HG03159 (cell line): ENCODE measurements at regions not wholly inside any gene's neighbourhood (a gene's known extent, or its start where the extent isn't known, plus 50 kb on each side); places are given as distances from the start of the nearest gene placed in this dataset.
"Not testable (repeated sequence)": the region's sequence is repeated elsewhere in the genome, so short reads cannot be mapped to it uniquely, and the experiment has no call there.

Source experiments
- ATAC-seq: cut with Tn5 transposase; IDR thresholded peaks from one replicate; pipeline ENCODE4 v1.9.1; 2021; ENCODE audit warnings: mild to moderate bottlenecking, moderate library complexity; ENCODE audit not compliant: unreplicated experiment

DNA sequence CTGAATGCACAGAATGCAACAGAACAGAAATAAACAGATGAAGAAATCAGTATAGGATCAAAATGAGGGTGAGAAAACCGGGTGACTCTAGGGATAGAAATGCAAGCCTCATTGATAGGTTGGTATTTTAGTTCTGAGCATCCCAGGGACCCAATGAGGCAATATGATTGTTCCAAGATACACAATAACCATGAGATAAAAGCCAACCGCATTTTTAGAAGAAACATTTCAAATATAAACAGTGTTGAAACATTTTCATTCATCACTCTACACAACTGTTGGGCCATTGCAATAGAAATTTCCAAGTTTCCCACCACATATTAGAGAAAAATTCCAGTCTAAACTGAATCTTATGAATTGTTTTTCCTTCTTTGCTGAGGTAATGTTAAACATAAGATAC lies 452.3 kb upstream of the PTGER4 start:
- no peak for ATAC-seq

DNA sequence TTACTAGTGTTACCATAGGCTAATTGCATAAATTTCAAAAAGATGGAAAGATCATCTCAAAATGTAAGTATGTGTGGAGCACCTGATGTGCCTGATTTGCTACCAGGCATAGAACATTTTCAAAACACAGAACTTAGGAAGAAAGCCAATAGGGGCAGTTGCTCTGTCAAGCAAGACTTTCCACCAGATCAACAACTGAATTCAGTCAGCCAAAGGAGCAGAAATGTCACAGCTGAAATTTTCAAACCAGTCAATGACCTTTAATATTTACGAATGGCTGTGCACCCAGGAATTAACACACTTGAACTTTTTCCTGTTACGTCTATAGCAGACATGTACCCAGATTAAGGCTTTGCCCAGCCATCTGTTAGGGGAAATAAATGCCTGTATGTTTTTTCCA lies 452.8 kb upstream of the PTGER4 start:
- ATAC-seq, result no peak

DNA sequence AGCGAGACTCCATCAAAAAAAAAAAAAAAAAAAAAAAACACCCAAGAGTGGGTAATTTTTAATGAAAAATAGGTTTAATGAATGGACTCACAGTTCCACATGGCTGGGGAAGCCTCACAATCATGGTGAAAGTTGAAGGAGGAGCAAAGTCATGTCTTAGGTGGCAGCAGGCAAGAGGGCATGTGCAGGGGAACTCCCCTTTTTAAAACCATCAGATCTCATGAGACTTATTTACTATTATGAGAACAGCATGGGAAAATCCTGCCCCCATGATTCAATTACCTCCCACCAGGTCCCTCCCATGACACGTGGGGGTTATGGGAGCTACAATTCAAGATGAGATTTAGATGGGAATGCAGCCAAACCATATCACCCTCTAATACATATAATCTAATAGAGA lies 454.6 kb upstream of the PTGER4 start:
- ATAC-seq, result not testable (repeated sequence)

DNA sequence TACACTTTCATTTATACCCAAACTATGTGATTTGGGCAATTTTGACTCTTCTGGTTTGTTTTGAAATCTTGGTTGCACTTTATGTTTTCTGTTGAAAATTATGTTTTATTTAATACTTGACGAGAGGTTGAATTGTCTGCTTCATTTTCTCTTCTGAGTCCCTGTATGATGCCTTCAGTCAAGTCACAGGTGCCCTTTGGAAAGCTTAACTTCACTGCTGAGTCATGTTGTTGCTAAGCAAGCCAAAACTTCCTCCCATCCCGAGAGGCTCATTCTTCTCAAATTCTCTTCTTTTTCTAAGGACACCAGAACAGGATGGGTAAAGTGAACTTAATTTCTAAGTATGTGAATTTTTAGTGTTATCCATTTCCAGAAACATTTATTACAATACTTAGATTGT lies 455.3 kb upstream of the PTGER4 start:
- peak; percentile 11 for ATAC-seq

DNA sequence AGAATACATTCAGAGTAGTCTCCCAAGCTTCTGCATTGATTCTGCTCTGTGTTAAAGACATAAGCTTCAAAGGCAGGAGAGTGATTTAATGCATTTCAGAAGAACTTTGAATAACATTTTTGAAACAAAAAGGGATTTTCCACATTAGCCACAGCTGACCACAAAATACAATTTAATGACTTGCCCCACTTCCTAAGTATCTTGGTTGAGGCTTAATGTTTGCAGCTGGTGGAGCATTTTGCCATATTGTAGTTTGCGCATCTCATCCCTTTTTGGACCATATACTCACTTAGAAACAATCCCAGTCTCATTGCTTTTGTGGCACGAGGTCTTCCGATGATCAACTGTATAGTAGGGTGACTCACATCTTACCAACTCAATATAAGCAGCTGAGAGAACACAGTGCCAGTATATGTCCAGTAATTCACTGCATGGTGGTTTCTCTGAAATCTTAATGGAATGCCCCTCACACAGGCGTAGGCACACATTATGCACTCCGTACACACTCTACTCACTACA lies 455.8 kb upstream of the PTGER4 start:
- ATAC-seq, result peak; percentile 72

DNA sequence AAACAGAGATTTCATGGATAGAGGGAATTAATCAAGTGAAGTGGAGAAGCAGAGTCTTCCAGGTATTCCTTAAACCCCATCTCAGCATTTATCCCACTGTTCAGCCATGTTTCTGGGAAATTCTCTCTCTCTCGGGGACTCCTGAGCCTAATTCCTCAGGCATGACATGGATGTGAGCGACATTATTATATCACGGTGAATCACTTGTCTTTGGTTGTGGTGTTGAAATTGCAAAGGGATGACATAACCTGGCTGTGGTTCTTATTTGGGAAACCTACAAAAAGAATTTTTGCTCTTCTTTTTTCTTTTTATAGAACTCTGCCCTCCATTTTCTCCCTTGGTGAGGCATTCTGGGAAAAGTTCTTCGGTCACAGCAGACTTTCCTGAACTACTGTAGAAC lies 457.9 kb upstream of the PTGER4 start:
- ATAC-seq, result no peak

DNA sequence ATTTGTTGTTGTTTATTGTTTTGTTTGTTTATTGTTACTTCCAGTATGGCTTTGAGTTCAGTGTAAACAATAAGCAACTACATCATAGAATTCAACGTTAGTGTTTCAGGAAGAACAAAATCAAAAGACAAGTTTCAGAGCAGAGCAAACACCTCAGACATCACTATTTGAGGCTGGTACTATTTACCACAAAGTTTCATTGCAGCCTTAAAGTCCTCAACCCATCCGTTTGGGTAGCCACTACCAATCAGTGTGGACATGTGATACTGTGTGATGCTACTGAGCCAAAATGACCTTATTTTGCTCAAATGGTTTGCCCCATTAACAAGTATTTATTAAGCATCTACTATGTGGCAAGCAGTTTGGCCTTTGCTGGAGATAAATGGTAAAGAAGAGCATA lies 458.5 kb upstream of the PTGER4 start:
- no peak for ATAC-seq

DNA sequence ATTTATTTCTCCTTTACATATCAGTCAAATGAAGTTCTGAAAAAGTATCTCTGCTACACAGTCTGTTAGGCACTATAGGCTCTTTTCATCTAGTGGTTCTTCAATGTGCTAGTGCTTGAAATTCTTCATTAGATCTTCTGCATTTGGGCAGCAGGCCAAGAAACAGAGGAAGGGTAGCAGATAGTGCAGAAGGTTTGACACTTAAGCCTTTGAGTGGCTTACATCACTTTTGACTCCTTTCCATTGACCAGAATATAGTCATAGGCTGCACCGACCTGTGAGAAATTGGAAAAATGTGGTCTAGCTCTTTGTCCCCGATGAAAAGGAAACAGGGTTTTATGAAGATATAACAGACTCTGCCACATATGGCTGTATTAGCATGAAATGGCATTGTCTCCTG lies 459.5 kb upstream of the PTGER4 start:
- ATAC-seq, result no peak

DNA sequence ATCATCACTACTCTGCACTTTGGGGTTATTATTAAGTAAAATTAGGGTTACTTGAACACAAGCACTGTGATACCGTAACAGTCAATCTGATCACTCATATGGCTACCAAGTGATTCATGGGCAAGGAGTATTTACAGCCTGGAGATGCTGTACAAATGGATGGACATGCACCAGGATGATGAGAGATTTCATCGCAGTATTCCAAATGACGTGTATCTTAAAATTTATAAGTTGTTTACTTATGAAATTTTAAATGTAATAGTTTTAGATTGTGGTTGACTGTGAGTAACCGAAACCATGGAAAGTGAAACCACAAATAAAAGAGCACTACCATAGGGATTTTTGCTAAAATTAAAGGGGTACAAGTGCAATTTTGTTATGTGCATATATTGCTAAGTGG lies 462.2 kb upstream of the PTGER4 start:
- no peak for ATAC-seq

DNA sequence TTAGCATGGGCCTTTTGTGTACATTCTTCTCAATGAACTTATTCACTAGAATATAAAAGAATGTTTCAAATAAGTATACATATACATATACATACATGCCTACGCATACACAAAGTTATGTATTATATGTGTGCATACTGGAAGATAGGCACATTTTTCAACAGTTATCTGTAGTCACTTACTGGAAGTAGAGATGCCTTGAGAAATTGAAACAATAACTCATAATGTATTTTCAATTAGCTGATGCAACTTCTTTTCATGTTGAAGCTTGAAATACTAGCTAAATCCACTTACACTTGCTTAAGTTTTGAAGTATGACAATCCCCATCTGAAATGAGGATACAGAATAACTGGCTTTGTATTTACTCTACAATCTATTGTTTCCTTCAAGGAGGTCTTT lies 469.0 kb upstream of the PTGER4 start:
- no peak for ATAC-seq

DNA sequence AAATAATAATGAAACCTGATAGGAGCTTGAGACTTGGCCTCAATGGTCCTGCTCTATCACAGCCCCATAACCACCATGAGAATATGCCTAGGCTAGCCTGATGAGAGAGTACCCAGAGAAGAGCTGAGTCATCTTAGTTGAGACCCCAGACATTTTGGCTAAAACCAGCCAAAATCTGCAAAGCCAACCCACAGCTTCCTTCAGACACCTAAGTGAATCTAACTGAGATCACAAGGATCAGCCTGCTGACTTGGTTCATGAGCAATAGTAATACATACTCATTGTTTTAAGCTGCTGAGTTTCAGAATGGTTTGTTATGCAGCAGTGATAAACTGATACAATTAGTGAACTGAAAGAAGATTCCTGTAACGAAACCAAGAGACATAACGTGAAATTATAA lies 473.7 kb upstream of the PTGER4 start:
- ATAC-seq, result no peak

DNA sequence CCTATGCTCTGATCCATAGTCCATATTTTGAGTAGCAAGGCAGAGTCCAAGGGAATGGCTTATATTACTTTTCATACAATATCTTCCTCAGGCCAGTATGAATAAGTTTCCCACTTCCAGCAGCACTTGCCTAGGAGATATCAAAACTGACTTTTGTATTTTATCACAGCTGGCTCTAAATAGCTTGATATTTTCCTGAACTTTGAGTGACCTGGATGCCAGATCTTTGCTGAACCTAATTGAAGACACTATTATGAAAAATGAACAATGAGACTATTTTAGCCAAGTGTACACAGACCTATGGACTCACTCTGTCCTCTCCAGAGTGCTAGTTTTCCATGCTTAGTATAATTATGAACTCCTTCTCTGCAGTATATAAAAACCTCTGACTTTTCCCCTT lies 475.6 kb upstream of the PTGER4 start:
- ATAC-seq, result no peak

DNA sequence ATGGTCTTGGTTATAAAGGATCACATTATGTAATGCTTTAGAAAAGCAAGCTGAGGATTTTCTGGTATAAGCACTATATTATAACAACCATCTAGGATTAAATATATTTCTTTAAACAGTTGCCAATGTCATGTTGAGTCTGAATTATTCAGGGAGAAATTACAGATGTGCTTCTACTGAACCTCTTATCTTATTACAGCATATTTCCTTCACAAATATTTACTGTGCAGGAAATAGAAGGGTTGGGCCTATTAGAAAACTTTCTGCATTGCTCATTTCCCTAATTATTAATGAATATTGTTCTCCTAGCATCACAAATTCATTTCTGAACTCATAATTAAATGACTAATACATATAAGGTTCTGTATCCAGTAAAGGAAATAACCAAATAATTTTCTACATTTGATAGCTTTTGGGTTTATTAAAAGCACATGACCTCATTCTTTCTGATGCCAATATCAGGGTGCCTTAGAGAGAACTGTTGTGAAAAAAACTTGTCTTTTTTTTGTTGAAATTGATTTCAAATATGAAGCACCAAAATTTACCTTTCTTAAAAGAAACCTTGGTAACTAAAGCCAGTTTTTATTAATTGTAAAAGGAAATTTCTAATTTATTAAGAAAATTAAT lies 476.8 kb upstream of the PTGER4 start:
- no peak for ATAC-seq

DNA sequence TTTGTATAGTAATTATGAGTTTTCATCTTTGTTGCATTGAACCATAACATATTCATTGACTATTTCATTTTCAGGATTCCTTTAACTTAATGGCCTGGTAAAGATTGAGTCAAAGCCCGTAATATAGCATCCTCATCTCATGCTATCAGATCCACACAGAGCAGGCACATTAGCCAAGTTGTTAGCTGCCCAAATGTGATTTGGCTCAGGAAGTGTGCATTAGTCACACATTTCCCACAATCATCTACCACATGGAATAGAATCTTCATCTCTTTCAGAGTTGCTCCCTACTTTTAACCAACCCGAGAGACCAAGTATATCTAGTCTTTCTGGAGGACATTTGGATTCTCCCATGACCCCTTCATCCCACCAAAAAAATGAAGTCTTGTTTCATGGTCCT lies 481.0 kb upstream of the PTGER4 start:
- no peak for ATAC-seq

DNA sequence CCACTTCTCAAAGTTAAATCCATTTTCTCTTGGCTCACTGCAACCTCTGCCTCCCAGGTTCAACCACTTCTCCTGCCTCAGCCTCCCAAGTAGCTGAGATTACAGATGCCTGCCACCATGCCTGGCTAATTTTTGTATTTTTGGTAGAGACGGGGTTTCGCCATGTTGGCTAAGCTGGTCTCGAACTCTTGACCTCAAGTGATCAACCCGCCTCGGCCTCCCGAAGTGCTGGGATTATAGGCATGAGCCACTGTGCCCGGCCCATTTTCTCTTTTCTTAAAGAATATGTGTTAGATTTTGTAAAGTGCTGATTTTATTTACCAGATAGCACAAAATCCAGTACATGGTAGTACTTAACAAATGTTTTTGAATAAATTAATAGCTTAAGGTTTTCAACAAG lies 484.1 kb upstream of the PTGER4 start:
- not testable (repeated sequence) for ATAC-seq

DNA sequence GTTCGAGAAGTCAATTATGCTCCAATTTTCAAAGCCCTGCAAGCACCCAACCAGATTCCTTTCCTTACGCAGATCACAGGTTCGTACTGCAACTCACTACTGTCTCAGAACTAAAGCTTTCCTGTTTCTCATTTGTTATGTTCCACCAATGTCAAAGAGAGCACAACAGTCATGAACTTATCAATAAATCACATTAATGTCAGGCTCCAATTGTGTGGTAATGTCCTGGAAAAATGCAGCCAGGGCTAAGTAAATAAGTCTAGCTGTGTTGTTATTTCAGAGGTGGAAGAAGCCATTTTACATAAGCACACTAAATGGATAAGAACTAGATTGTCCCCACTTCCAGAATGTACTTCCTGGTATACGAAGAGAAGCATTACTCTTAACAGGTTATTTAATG lies 488.6 kb upstream of the PTGER4 start:
- no peak for ATAC-seq

DNA sequence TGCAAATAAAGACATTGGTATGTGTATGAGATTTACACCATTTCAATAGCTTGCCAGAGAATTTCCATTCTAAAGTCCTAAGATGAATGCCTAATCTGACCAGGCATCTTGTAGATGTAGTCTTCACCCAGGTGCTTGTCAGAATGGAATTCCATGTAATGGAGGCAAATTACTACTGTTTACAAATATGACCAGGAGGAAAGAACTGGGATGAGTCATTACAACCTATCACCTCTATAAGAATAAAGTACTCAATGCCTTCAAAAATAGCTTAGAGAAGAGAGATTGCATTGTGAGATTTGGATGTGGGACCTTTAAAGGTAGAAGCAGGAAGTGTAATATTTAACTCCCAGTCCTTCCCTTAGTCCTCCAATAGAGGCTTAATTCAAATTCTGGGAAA lies 507.0 kb upstream of the PTGER4 start:
- ATAC-seq, result no peak

DNA sequence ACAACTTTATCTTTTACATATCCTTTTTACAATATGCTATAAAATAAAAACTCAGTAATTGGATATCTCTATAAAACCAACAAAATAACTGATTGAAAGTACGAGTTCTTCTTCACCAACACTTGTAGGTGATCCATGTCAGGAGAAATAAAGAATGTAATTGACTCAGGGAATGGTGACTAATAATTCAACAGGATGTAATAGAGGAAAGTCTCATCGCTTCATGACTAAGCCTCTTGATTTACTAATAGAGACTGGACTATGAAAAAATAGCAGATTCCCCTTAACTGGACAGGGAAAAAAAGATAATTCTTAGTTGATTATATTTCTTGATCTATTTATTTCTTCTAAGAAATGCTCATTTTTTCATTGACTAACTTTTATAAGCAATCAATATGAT lies 507.7 kb upstream of the PTGER4 start:
- no peak for ATAC-seq

DNA sequence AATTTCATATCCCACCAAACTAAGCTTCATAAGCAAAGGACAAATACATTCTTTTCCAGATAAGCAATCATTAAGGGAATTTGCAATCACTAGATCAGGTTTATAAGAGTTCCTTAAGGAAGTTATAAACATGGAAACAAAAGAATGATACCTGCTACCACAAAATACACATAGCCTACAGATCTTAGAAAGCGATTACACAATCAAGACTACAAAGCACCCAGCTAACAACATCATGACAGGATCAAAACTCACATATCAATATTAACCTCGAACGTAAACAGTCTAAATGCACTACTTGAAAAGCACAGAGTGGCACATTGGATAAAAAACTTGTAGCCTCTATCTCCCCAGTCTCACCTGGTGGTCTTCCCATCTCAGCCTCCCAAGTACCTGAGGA lies 512.4 kb upstream of the PTGER4 start:
- ATAC-seq, result no peak

DNA sequence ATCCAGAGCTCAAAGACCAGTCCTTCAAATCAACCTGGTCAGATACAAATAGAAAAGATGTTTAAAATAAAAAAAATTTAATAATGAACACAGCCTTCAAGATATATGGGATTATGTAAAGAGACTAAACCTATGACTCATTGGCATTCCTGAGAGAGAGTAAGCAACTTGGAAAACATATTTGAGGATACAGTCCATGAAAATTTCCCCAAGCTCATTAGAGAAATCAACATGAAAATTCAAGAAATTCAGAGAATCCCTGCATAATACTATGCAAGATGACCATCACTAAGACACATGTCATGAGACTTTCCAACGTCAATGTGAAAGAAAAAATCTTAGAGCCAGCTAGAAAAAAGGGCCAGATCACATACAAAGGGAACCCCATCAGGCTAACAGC lies 512.9 kb upstream of the PTGER4 start:
- no peak for ATAC-seq

DNA sequence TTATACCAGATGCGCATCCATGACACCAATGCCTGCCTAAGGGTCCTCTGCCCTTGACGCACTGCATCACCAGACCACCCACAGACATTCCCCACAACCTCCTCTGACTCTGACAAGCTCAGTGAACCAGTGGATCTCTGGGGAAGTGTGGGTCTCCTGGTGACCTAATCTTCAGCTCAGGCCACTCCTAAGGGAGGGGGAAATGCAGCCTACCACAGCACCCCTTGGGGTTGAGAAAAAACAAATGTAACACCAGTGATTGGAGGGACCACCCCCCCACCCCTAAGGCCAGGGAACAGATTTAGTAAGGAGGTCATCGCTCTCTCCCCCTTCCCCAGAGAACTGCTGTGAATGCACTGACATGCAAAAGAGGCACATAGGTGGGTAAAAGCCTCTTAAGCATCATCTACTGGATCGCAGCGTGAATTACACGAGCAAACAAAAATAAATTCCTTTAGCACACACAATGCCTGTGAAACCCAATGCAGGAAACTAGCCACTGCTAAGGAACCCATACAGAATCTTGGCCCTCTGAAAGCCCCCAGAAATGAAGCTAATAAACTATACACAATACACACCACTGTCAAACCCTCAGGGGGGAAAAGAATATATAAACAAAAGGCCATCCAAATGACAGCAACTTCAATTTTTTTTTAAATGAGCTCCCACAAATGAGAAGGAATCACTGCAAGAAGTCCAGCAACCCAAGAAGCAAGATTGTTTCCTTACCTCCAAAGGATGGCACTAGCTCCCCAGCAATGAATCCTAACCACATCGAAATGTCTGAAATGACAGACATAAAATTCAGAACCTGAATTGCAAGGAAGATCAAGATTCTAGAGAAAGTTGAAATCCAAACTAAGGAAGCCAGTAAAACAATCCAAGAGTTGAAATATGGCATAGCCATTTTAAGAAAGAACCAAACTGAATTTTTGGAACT lies 513.7 kb upstream of the PTGER4 start:
- no peak for ATAC-seq

DNA sequence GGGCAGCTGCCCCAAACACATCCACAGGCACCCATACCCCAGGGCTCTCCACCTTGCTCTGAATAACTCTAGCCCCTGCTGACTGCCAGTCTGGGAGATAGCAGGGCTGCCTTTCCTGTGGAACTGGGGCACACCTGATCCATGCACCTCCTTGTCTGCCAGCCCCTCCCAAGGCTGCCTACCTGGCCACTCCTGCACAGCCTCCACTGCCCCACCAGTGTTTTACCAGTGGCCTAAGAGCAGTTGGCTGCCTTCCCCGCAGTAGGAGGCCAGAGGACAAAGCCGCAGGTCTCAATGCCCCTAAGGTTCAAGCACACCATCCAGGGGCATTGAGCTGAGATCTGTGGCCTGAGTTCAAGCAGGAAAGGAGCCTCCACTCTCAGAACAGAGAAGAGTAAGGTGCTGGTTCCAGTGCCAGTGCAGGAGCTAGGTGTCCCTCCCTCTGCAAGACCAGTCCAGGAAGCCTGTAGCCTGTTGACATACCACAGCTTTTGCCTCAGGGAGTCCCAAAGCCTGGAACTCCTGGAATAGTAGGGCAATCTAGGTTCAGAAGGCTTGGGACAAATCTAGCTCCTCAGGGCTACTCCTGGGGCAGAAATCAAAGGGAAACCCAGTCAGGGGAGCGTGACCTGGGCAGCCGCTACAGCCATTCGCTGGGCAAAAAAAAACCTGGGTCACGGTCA lies 514.5 kb upstream of the PTGER4 start:
- ATAC-seq, result no peak
